Panc1 (cell line): ENCODE measurements at regions not wholly inside any gene's neighbourhood (a gene's known extent, or its start where the extent isn't known, plus 50 kb on each side); places are given as distances from the start of the nearest gene placed in this dataset.

Source experiments
- ATAC-seq: fragments of 200-7000 bp; cut with Tn5 transposase; 2 replicates; pipeline ENCODE4 v1.9.1; 2020; ENCODE audit warnings: mild to moderate bottlenecking, moderate library complexity
- BruUV-seq: library from RNA; stranded (reverse); fragments of 400-500 nt; replicated peaks from 2 replicates; lab custom pipeline; 2021; lab: Mats Ljungman, UMichigan
- CTCF ChIA-PET: fragments of 300-600 bp; sonication (Branson Sonifier 250); formaldehyde crosslinking; loops from one replicate; lab custom pipeline; 2022; ENCODE audit warnings: antibody characterized with exemption; lab: Charles Lee
- POLR2A ChIA-PET: fragments of 300-600 bp; sonication (Branson Sonifier 250); formaldehyde crosslinking; loops from one replicate; lab custom pipeline; 2022; ENCODE audit warnings: antibody characterized with exemption; lab: Charles Lee
- DNase-seq: peaks from one replicate; pipeline ENCODE4 v3.0.0-alpha.2; 2010; ENCODE audit warnings: low read depth, low spot score
- H3K27ac ChIP-seq: 2 replicates; pipeline ENCODE4 v1.5.1; 2011; ENCODE audit warnings: mild to moderate bottlenecking, low read length, inconsistent platforms
- H3K27me3 ChIP-seq: fragments of 200-500 bp; sonication (Bioruptor generic); 2 replicates; pipeline ENCODE4 v1.6.0; 2014; ENCODE audit warnings: low read length, inconsistent platforms; ENCODE audit not compliant: control insufficient read depth, insufficient read depth
- H3K36me3 ChIP-seq: fragments of 200-500 bp; sonication (Bioruptor generic); 2 replicates; pipeline ENCODE4 v1.5.1; 2014; ENCODE audit warnings: inconsistent platforms, mild to moderate bottlenecking, low read length, moderate library complexity; ENCODE audit not compliant: control insufficient read depth, insufficient read depth
- H3K4me1 ChIP-seq: 2 replicates; pipeline ENCODE4 v1.5.1; 2011; ENCODE audit warnings: inconsistent platforms, mild to moderate bottlenecking, low read length, moderate library complexity; ENCODE audit not compliant: control insufficient read depth, insufficient read depth
- H3K4me3 ChIP-seq, 2 experiments: 2 replicates each; pipeline ENCODE4 v1.5.1; 2011 to 2012; ENCODE audit warnings: low read depth in 2 of 2, low read length in 2 of 2, mild to moderate bottlenecking in 2 of 2, inconsistent platforms in 1 of 2, moderate library complexity in 1 of 2
- H3K9me3 ChIP-seq: fragments of 200-500 bp; sonication (Bioruptor generic); 2 replicates; pipeline ENCODE4 v1.5.1; 2014; ENCODE audit warnings: low read depth, mild to moderate bottlenecking, inconsistent platforms, low read length, moderate library complexity; ENCODE audit not compliant: control insufficient read depth, insufficient read depth
- CTCF ChIP-seq: fragments of 450-650 bp; IDR thresholded peaks from 2 replicates; pipeline ENCODE4 v1.5.1; 2017; ENCODE audit warnings: mild to moderate bottlenecking
- POLR2AphosphoS5 ChIP-seq: IDR thresholded peaks from 2 replicates; pipeline ENCODE4 v1.6.1; 2012; ENCODE audit warnings: mild to moderate bottlenecking, low read depth, low read length, moderate library complexity
- SIN3A ChIP-seq: IDR thresholded peaks from 2 replicates; pipeline ENCODE4 v1.6.1; 2012; ENCODE audit warnings: low read depth, mild to moderate bottlenecking, low read length, moderate library complexity, borderline replicate concordance; ENCODE audit not compliant: insufficient read depth
- TCF7L2 ChIP-seq: IDR thresholded peaks from 2 replicates; pipeline ENCODE4 v1.6.1; 2011; ENCODE audit warnings: mild to moderate bottlenecking, low read depth, low read length, inconsistent platforms
- in situ Hi-C: cut with HindIII; loops from 2 replicates; pipeline ENCODE4 v1.10.0; 2016; ENCODE audit warnings: low sequenced_read_pairs, low pct_unique_long_range_greater_than_20kb
- intact Hi-C: fragments of 100-400 bp; cut with micrococcal nuclease; formaldehyde crosslinking; loops from one replicate; pipeline ENCODE4 v1.10.0; 2022; ENCODE audit not compliant: unreplicated experiment
- TF ChIP-seq, protein P1 (sequence below), 2 experiments: IDR thresholded peaks; 2 replicates each; pipeline ENCODE4 v1.6.1; 2011 to 2012; ENCODE audit warnings: low read depth in 2 of 2, control low read depth in 1 of 2, low read length in 1 of 2, mild to moderate bottlenecking in 1 of 2, moderate library complexity in 1 of 2; ENCODE audit not compliant: insufficient read depth in 1 of 2

DNA sequence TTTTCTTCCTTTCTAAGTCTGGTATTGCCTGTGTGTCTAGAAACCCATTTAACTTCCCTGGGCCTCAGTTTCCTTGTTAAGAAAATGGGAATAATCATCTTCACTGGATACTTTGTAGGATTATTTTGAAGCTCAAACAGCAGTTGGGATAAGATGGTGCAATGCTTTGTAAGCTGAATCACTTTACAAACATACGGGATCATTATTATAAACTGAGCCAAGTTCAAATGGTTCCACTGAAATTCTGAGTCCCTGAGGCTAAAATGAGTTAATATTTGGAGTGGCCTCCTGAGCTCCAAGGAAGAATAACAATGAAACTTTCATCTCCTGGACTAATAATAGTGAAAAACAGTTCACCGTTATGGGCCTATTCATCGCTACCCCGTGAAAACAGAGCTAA, 388.0 kb downstream of the PLPP3 start:
- no peak for DNase-seq
- H3K4me1 ChIP-seq: no peaks in the 10 kb centered on the region
- no peaks in the 10 kb centered on the region for H3K36me3 ChIP-seq
- TF ChIP-seq SIN3A (no peak), POLR2AphosphoS5 (no peak), TCF7L2 (no peak), CTCF (no peak)
- TF ChIP-seq, protein P1, sequence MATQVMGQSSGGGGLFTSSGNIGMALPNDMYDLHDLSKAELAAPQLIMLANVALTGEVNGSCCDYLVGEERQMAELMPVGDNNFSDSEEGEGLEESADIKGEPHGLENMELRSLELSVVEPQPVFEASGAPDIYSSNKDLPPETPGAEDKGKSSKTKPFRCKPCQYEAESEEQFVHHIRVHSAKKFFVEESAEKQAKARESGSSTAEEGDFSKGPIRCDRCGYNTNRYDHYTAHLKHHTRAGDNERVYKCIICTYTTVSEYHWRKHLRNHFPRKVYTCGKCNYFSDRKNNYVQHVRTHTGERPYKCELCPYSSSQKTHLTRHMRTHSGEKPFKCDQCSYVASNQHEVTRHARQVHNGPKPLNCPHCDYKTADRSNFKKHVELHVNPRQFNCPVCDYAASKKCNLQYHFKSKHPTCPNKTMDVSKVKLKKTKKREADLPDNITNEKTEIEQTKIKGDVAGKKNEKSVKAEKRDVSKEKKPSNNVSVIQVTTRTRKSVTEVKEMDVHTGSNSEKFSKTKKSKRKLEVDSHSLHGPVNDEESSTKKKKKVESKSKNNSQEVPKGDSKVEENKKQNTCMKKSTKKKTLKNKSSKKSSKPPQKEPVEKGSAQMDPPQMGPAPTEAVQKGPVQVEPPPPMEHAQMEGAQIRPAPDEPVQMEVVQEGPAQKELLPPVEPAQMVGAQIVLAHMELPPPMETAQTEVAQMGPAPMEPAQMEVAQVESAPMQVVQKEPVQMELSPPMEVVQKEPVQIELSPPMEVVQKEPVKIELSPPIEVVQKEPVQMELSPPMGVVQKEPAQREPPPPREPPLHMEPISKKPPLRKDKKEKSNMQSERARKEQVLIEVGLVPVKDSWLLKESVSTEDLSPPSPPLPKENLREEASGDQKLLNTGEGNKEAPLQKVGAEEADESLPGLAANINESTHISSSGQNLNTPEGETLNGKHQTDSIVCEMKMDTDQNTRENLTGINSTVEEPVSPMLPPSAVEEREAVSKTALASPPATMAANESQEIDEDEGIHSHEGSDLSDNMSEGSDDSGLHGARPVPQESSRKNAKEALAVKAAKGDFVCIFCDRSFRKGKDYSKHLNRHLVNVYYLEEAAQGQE (IDR thresholded peaks at IDR 0.05; ENCODE audit: insufficient read depth in 1 of 2, low read depth in 2 of 2, low read length in 1 of 2): no peak
- no peak overlapping the region for H3K27ac ChIP-seq
- no peaks in the 10 kb centered on the region for H3K9me3 ChIP-seq
- no peaks in the 10 kb centered on the region for H3K27me3 ChIP-seq
- no peak overlapping the region for H3K4me3 ChIP-seq
- no TSS peak for BruUV-seq
- intact Hi-C loops: no loop called here
- ChIA-PET CTCF (no interaction called here), POLR2A (no interaction called here)
- in situ Hi-C loops: no loop called here
- ATAC-seq: no peak

DNA sequence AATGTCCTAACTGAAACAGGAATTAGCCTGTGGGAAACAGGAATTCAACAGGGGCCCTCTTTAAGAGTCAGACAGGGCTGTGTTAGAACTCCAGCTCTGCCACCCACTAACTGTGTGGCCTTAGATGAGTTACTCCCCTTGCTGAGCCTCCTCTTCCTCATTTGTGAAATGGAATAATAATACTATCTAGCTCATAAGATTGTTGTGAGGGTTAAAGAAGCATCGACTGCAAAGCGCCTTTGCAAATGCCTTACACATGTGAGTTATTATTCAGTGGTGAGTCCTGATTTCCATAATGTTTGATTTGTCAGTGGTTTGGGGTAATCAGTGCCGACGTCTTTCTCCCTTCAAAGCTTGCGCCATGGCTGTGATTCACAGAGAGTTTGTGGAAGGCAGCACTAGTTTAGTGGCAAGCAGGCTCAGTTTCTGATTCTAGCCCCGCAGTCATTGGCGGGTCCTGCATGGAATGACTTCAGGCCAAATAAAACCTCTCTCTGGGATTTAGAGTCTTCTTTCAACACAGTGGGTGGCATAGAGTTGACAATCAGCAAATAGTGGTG, 388.5 kb downstream of the PLPP3 start:
- in situ Hi-C loops (no loop called here), intact Hi-C loops (no loop called here)
- BruUV-seq: no TSS peak
- ATAC-seq (no peak), DNase-seq (no peak)
- Histone ChIP-seq H3K27me3 (no peaks in the 10 kb centered on the region), H3K4me1 (no peaks in the 10 kb centered on the region), H3K4me3 (no peak overlapping the region), H3K27ac (no peak overlapping the region), H3K9me3 (no peaks in the 10 kb centered on the region), H3K36me3 (no peaks in the 10 kb centered on the region)
- CTCF ChIA-PET: no interaction called here
- POLR2A ChIA-PET: no interaction called here
- TF ChIP-seq, protein P1 (IDR thresholded peaks at IDR 0.05; ENCODE audit: insufficient read depth in 1 of 2, low read depth in 2 of 2, low read length in 1 of 2): no peak
- TF ChIP-seq POLR2AphosphoS5 (no peak), CTCF (no peak), SIN3A (no peak), TCF7L2 (no peak)
